HepG2 (cell line): ENCODE measurements at regions not wholly inside any gene's neighbourhood (a gene's known extent, or its start where the extent isn't known, plus 50 kb on each side); places are given as distances from the start of the nearest gene placed in this dataset.

Experiments
- ATAC-seq: fragments of 200-7000 bp; cut with Tn5 transposase; 3 replicates; pipeline ENCODE4 v1.9.1; 2020; ENCODE audit warnings: mild to moderate bottlenecking, moderate library complexity
- BruUV-seq: library from RNA; stranded (reverse); fragments of 400-500 nt; replicated peaks from 2 replicates; lab custom pipeline; 2021; lab: Mats Ljungman, UMichigan
- CTCF ChIA-PET: fragments of 300-600 bp; formaldehyde crosslinking; extraction: SDS; loops from one replicate; lab custom pipeline; 2021; ENCODE audit warnings: low total read pairs, inconsistent platforms, low intra/inter-chr PET ratio; lab: Yijun Ruan, JAX
- POLR2A ChIA-PET: fragments of 350-600 bp; sonication (Branson Sonifier 250); formaldehyde crosslinking; loops from one replicate; lab custom pipeline; 2020; ENCODE audit warnings: antibody characterized with exemption, inconsistent platforms; lab: Yijun Ruan, JAX
- DNase-seq: peaks from one replicate; pipeline ENCODE4 v3.0.0-alpha.2; 2015; ENCODE audit warnings: low spot score
- FAIRE-seq: peaks from 3 replicates; lab custom pipeline; 2011; peaks lifted over from hg19 to GRCh38; lab: Jason Lieb, UNC
- H2AFZ ChIP-seq: one replicate; pipeline ENCODE4 v1.6.1; 2011; ENCODE audit warnings: low read length, inconsistent platforms
- H3K27ac ChIP-seq: fragments of 300-600 bp; 3 replicates; pipeline ENCODE4 v1.8.0; 2011; ENCODE audit warnings: mixed run types, mild to moderate bottlenecking, mixed read lengths, low read length, inconsistent platforms; ENCODE audit not compliant: insufficient read depth; ENCODE audit errors: extremely low read length
- H3K27me3 ChIP-seq, 2 experiments: fragments of 200-600 bp in 1 of 2; 2 replicates in 1 of 2; 3 replicates in 1 of 2; pipeline versions ENCODE4 v1.6.0 to v1.8.0; 2011; ENCODE audit warnings: low read length in 2 of 2, mild to moderate bottlenecking in 2 of 2, moderate library complexity in 2 of 2, inconsistent platforms in 1 of 2; ENCODE audit not compliant: insufficient read depth in 2 of 2, control insufficient read depth in 1 of 2
- H3K36me3 ChIP-seq, 2 experiments: fragments of 200-600 bp in 1 of 2; replicated peaks in 1 of 2; 2 replicates in 1 of 2; 3 replicates in 1 of 2; pipeline versions ENCODE4 v1.5.1 to v1.8.0; 2011; ENCODE audit warnings: low read length in 2 of 2, inconsistent platforms in 1 of 2; ENCODE audit not compliant: insufficient read depth in 2 of 2, control insufficient read depth in 1 of 2
- H3K4me1 ChIP-seq: 2 replicates; pipeline ENCODE4 v1.5.1; 2012; ENCODE audit warnings: low read length, inconsistent platforms; ENCODE audit not compliant: insufficient read depth
- H3K4me2 ChIP-seq: 2 replicates; pipeline ENCODE4 v1.6.0; 2011; ENCODE audit warnings: low read depth, low read length, inconsistent platforms
- H3K4me3 ChIP-seq, 3 experiments: fragments of 200-600 bp in 1 of 3; sonication (generic), shearing (Covaris generic) in 1 of 3; replicated peaks in 1 of 3; 2 replicates each; pipeline ENCODE4 v1.5.1; 2011 to 2016; ENCODE audit warnings: low read length in 3 of 3, inconsistent platforms in 2 of 3, low read depth in 2 of 3, mild to moderate bottlenecking in 2 of 3, control low read depth in 1 of 3, mixed read lengths in 1 of 3; ENCODE audit not compliant: insufficient read depth in 1 of 3
- H3K79me2 ChIP-seq: one replicate; pipeline ENCODE4 v1.6.1; 2011; ENCODE audit warnings: low read length, inconsistent platforms; ENCODE audit not compliant: insufficient read depth
- H3K9ac ChIP-seq: 2 replicates; pipeline ENCODE4 v1.6.0; 2011; ENCODE audit warnings: mild to moderate bottlenecking, low read depth, low read length, inconsistent platforms; ENCODE audit not compliant: insufficient read depth
- H3K9me3 ChIP-seq: 2 replicates; pipeline ENCODE4 v1.5.1; 2012; ENCODE audit warnings: mild to moderate bottlenecking, low read length
- H4K20me1 ChIP-seq: 2 replicates; pipeline ENCODE4 v1.6.0; 2011; ENCODE audit warnings: inconsistent platforms, mild to moderate bottlenecking, low read length, moderate library complexity; ENCODE audit not compliant: insufficient read depth
- ARHGAP35 ChIP-seq: sonication (generic); formaldehyde crosslinking; IDR thresholded peaks from 2 replicates; pipeline ENCODE4 v1.9.0; 2022; ENCODE audit warnings: mild to moderate bottlenecking, inconsistent platforms, moderate library complexity, missing genetic modification reagents, borderline replicate concordance
- MAFG ChIP-seq: sonication (generic); formaldehyde crosslinking; IDR thresholded peaks from 2 replicates; pipeline ENCODE4 v1.5.1; 2020; ENCODE audit warnings: mild to moderate bottlenecking, missing genetic modification reagents
- MLLT10 ChIP-seq: sonication (generic); formaldehyde crosslinking; IDR thresholded peaks from 2 replicates; pipeline ENCODE4 v1.4.0; 2020; ENCODE audit warnings: missing genetic modification reagents
- NR2C2 ChIP-seq: sonication (generic); formaldehyde crosslinking; IDR thresholded peaks from 2 replicates; pipeline ENCODE4 v1.4.0; 2020; ENCODE audit warnings: missing genetic modification reagents, mild to moderate bottlenecking, moderate library complexity, borderline replicate concordance
- NR3C1 ChIP-seq: sonication (generic); formaldehyde crosslinking; IDR thresholded peaks from 2 replicates; pipeline ENCODE4 v1.4.0; 2020; ENCODE audit warnings: missing genetic modification reagents
- PHB2 ChIP-seq: fragments of 450-650 bp; IDR thresholded peaks from 2 replicates; pipeline ENCODE4 v1.6.1; 2018; ENCODE audit not compliant: partially characterized antibody
- RBM39 ChIP-seq: fragments of 200-400 bp; formaldehyde crosslinking; IDR thresholded peaks from one replicate; pipeline ENCODE4 v1.6.1; 2018; ENCODE audit warnings: antibody characterized with exemption, mild to moderate bottlenecking, low read depth, low read length; ENCODE audit not compliant: poor library complexity, severe bottlenecking
- SMC3 ChIP-seq: IDR thresholded peaks from 2 replicates; pipeline ENCODE4 v1.6.1; 2011; ENCODE audit warnings: low read length, improper control_type of control experiment
- ZFP62 ChIP-seq: sonication (generic); formaldehyde crosslinking; IDR thresholded peaks from 2 replicates; pipeline ENCODE4 v1.4.0; 2020; ENCODE audit warnings: missing genetic modification reagents
- WGBS: methylation state at CpG from one replicate; pipeline ENCODE4 v1.1.6; 2017; ENCODE audit warnings: low lambda C conversion rate; 5-methylcytosine and 5-hydroxymethylcytosine counted together
- in situ Hi-C: cut with HindIII; loops from 2 replicates; pipeline ENCODE4 v1.10.0; 2017; ENCODE audit warnings: low pct_unique_long_range_greater_than_20kb; ENCODE audit not compliant: extremely low pct_ligation_motif_present
- intact Hi-C: fragments of 100-400 bp; cut with micrococcal nuclease; formaldehyde crosslinking; loops from one replicate; pipeline ENCODE4 v1.10.0; 2022; ENCODE audit not compliant: unreplicated experiment
- TF ChIP-seq, protein P1 (sequence below): sonication (generic); formaldehyde crosslinking; IDR thresholded peaks from 2 replicates; pipeline ENCODE4 v1.8.0; 2022; ENCODE audit warnings: missing genetic modification reagents, mild to moderate bottlenecking, inconsistent platforms, borderline replicate concordance
- TF ChIP-seq, protein P2 (sequence below): sonication (generic); formaldehyde crosslinking; IDR thresholded peaks from 2 replicates; pipeline ENCODE4 v1.9.0; 2021; ENCODE audit warnings: missing genetic modification reagents, mild to moderate bottlenecking, borderline replicate concordance
- TF ChIP-seq, protein P3 (sequence below): fragments of 450-650 bp; IDR thresholded peaks from 2 replicates; pipeline ENCODE4 v1.6.1; 2016
- TF ChIP-seq, protein P4 (sequence below): sonication (generic); formaldehyde crosslinking; IDR thresholded peaks from 2 replicates; pipeline ENCODE4 v1.5.0; 2020; ENCODE audit warnings: missing genetic modification reagents, mild to moderate bottlenecking, borderline replicate concordance

DNA sequence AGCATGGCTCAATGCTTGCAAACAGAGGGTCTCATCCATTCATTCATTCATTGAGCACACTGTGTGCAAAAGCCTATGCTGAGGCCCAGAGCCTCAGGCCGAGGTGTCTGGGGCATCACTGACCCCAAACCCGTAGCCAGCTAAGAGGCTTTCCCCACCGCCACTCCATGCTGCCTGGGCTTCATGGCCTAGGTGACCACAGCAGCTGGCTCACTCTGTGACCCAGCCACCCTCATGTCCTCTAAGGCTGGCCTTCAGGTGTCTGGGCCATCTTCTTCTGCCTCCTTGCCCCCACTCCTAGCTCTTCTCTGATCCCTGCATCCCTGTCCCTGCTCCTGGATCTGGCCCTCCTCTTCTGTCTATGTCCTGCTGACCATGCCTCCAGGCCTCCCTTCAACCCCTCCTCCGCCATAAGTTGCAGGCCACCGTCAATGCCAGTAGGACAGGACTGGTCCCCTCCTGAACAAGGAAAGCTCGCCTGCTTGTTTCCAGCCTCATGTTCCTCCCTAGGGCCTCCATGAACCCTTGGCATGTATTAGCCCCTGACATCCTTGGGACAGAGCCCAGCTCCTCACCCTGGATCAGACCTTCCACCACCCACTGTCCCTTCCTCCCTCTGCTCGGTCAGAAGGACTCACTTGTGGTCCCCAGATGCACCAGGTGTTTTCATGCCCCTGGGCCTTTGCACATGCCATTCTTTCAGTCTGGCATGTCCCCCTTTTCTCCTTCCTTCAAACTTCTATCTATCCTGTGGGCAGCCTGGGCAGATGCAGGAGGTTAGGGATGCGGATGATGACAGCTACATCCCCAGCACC, 92.8 kb downstream of the MYEOV start:
- Histone ChIP-seq H2AFZ (no peak overlapping the region), H3K4me1 (0 out of 2 replicates have a peak, but pooled peaks cover 10% of the 10 kb centered on the region), H3K4me3 (no peak overlapping the region), H3K27me3 (peaks cover 3 to 43% of the 10 kb centered on the region in 2 experiments; a peak in 4 of 5 replicates), H3K79me2 (no peaks in the 10 kb centered on the region), H3K36me3 (no peaks in the 10 kb centered on the region), H3K27ac (no peak overlapping the region), H3K9ac (no peak overlapping the region), H3K4me2 (no peak overlapping the region), H4K20me1 (no peaks in the 10 kb centered on the region), H3K9me3 (peaks cover 9% of the 10 kb centered on the region)
- no peak for FAIRE-seq
- ATAC-seq = no peak
- in situ Hi-C loops = no loop called here
- POLR2A ChIA-PET = no interaction called here
- BruUV-seq = no TSS peak
- 44% methylated on average over 6 of the region's 8 CpGs for WGBS
- TF ChIP-seq, protein P1, sequence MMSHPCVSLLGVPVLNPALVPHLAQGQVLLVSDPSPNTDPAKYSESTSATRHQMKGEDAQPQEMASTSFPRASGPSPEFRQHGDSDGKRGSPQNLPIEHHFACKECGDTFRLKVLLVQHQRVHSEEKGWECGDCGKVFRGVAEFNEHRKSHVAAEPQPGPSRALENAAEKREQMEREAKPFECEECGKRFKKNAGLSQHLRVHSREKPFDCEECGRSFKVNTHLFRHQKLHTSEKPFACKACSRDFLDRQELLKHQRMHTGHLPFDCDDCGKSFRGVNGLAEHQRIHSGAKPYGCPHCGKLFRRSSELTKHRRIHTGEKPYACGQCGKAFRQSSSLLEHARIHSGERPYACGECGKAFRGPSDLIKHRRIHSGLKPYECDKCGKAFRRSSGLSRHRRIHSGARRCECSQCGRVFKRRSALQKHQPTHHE = no peak
- TF ChIP-seq PHB2 (no peak), SMC3 (no peak), NR3C1 (no peak), NR2C2 (CRISPR knock-in tag) (no peak), MLLT10 (no peak), ARHGAP35 (CRISPR knock-in tag) (no peak), MAFG (no peak), RBM39 (no peak), ZFP62 (CRISPR knock-in tag) (no peak)
- TF ChIP-seq, protein P2, sequence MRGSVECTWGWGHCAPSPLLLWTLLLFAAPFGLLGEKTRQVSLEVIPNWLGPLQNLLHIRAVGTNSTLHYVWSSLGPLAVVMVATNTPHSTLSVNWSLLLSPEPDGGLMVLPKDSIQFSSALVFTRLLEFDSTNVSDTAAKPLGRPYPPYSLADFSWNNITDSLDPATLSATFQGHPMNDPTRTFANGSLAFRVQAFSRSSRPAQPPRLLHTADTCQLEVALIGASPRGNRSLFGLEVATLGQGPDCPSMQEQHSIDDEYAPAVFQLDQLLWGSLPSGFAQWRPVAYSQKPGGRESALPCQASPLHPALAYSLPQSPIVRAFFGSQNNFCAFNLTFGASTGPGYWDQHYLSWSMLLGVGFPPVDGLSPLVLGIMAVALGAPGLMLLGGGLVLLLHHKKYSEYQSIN (CRISPR knock-in tag) = no peak
- TF ChIP-seq, protein P3, sequence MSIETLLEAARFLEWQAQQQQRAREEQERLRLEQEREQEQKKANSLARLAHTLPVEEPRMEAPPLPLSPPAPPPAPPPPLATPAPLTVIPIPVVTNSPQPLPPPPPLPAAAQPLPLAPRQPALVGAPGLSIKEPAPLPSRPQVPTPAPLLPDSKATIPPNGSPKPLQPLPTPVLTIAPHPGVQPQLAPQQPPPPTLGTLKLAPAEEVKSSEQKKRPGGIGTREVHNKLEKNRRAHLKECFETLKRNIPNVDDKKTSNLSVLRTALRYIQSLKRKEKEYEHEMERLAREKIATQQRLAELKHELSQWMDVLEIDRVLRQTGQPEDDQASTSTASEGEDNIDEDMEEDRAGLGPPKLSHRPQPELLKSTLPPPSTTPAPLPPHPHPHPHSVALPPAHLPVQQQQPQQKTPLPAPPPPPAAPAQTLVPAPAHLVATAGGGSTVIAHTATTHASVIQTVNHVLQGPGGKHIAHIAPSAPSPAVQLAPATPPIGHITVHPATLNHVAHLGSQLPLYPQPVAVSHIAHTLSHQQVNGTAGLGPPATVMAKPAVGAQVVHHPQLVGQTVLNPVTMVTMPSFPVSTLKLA = no peak
- TF ChIP-seq, protein P4, sequence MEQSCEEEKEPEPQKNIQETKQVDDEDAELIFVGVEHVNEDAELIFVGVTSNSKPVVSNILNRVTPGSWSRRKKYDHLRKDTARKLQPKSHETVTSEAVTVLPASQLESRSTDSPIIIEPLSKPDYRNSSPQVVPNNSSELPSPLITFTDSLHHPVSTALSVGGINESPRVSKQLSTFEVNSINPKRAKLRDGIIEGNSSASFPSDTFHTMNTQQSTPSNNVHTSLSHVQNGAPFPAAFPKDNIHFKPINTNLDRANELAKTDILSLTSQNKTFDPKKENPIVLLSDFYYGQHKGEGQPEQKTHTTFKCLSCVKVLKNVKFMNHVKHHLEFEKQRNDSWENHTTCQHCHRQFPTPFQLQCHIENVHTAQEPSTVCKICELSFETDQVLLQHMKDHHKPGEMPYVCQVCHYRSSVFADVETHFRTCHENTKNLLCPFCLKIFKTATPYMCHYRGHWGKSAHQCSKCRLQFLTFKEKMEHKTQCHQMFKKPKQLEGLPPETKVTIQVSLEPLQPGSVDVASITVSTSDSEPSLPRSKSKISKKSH (CRISPR knock-in tag) = no peak
- CTCF ChIA-PET = no interaction called here
- intact Hi-C loops = no loop called here
- no peak for DNase-seq
